ENCODE measurements at regions not wholly inside any gene's neighbourhood (a gene's known extent, or its start where the extent isn't known, plus 50 kb on each side); places are given as distances from the start of the nearest gene placed in this dataset.

DNA sequence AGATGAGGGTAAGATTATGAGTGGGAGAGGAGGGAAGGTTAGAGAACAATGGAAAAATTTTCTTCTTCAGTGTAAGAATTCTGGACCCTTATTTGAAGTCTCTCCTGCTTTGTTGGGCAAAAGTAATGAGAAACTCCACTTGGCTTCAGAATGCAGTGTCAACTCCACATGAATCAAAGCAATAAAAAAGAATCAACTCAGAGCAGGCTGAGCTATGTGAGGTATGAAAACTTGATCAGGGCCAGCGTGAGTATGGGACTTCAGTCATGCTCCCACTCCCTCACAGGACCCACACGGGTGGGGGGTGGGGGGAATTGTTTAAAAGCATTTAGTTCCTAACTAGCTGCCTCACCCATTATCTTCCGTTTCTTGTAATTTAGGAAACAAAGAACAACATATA is 502.2 kb downstream of the PDCD6IP start:
- H3K4me3 ChIP-seq (ENCODE audit: low read depth, low read length) = no peak overlapping the region
- DNase-seq (ENCODE audit: low read depth) = no peak
- TF ChIP-seq, protein P1, sequence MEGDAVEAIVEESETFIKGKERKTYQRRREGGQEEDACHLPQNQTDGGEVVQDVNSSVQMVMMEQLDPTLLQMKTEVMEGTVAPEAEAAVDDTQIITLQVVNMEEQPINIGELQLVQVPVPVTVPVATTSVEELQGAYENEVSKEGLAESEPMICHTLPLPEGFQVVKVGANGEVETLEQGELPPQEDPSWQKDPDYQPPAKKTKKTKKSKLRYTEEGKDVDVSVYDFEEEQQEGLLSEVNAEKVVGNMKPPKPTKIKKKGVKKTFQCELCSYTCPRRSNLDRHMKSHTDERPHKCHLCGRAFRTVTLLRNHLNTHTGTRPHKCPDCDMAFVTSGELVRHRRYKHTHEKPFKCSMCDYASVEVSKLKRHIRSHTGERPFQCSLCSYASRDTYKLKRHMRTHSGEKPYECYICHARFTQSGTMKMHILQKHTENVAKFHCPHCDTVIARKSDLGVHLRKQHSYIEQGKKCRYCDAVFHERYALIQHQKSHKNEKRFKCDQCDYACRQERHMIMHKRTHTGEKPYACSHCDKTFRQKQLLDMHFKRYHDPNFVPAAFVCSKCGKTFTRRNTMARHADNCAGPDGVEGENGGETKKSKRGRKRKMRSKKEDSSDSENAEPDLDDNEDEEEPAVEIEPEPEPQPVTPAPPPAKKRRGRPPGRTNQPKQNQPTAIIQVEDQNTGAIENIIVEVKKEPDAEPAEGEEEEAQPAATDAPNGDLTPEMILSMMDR (IDR thresholded peaks at IDR 0.05; ENCODE audit: insufficient read depth, low read length) = no peak

DNA sequence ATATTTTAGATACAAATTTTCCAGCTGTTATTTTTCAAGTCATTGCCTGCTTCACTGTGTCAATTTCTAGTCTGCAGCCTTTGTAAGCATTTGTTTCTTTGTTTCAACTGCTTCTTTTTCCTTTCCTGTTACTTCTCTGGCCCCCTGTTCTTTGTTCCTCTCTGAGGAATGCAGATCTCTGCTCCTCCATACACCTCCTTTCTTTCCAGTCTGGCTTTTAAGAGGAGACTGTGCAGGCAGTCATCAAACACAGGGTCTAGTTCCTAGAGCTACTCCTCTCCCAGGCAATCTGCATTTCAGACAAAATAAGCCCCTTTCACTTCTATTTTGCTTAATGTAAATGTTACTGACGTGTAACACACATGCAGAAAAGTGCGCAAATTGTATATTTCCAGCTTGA is 502.9 kb downstream of the PDCD6IP start:
- TF ChIP-seq, protein P1 (IDR thresholded peaks at IDR 0.05; ENCODE audit: insufficient read depth, low read length) = no peak
- DNase-seq (ENCODE audit: low read depth) = no peak
- no peak overlapping the region for H3K4me3 ChIP-seq (ENCODE audit: low read depth, low read length)

DNA sequence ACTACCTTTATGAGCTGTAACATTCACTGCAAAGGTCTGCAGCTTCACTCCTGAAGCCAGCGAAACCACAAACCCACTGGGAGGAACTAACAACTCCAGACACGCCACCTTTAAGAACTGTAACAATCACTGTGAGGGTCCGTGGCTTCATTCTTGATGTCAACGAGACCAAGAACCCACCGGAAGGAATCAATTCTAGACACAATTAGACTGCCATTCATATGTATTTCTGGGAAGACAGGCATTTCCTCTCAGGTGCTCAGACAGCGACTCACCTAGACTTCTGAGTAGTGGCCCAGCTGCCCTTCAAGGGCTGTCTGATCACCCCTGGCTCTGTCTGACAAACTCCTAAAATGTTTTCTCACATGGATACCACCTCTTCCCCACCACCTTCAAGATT is 506.8 kb downstream of the PDCD6IP start:
- DNase-seq (ENCODE audit: low read depth) = no peak
- TF ChIP-seq, protein P1 (IDR thresholded peaks at IDR 0.05; ENCODE audit: insufficient read depth, low read length) = no peak
- H3K4me3 ChIP-seq (ENCODE audit: low read depth, low read length) = no peak overlapping the region

DNA sequence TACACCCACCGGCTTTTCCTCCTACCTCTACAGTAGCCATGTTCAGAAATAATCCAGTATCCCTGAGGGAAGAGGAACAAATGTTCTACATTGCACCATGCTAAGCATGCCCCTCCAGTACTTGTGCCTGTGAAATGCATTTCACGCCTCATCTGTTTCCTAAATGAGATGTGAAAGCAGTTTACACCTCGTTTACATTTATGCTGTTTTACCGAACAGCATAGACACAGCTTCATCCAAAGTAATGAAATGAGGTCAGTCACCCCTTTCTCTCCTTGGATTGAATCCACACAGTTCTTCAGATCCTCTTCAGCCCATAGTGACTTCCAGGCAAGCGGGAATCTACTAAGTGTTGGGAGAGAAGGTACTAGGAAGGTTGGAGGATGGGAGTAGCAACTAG is 514.3 kb downstream of the PDCD6IP start:
- no peak overlapping the region for H3K4me3 ChIP-seq (ENCODE audit: low read depth, low read length)
- TF ChIP-seq, protein P1 (IDR thresholded peaks at IDR 0.05; ENCODE audit: insufficient read depth, low read length) = no peak
- no peak for DNase-seq (ENCODE audit: low read depth)

DNA sequence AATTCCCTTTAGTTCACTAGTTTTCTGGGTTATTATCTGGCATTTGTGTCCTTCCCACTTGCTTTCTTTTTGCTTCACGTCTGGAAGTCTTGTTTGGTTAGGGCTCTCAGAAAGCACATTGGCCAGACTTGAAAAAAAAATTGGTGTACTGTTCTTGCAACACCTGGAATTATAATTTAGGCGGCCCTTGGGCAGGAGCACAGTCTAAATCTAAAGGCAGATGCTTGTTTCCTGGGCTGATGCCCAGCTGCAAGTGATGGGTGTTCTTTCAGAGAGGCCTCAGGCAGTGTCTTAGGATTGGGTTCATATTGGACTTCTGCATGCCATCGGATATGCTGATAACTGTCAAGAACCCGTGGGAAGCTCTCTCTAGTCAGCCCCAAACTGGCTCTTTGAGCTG is 521.5 kb downstream of the PDCD6IP start:
- TF ChIP-seq, protein P1 (IDR thresholded peaks at IDR 0.05; ENCODE audit: insufficient read depth, low read length) = no peak
- DNase-seq (ENCODE audit: low read depth) = no peak
- no peak overlapping the region for H3K4me3 ChIP-seq (ENCODE audit: low read depth, low read length)

DNA sequence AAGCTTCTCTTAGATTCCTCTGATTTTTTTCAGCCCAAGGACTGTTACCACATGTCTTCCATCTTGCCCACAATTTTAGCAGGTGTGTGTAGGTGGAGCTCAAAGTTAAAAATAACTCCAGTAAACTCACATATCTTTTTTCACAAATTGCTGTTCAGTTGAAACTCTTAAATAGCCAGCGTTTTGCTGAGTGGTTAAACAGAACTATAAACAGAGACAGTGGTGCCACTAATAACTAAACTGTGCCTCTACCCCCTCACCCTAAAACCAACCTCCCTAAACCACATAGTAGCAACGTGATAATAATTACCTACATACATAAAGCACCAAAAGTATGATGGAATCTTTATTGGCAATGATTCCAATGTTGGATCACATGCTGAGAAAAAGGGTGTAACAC is 525.1 kb downstream of the PDCD6IP start:
- no peak overlapping the region for H3K4me3 ChIP-seq (ENCODE audit: low read depth, low read length)
- TF ChIP-seq, protein P1 (IDR thresholded peaks at IDR 0.05; ENCODE audit: insufficient read depth, low read length) = no peak
- DNase-seq (ENCODE audit: low read depth) = no peak

DNA sequence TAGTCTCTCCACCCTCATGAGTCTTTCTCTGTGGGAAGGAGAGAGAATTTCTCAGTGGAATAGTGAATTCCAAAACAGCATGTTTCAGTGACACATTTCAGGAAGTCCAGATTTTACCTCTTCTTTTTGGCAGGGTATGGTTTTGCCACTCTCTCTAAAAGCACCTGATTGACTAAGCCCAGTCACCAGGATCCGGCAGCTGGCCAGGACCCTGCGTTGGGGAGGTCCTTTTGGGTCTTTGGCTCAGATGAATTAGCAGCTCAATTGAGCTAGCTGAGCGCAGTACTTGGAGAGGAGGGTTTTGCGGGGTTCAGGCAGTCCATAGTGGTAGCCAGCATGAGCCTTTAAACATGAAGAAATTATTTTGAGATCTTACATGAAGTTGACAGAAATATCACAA is 548.2 kb downstream of the PDCD6IP start:
- TF ChIP-seq, protein P1 (IDR thresholded peaks at IDR 0.05; ENCODE audit: insufficient read depth, low read length) = no peak
- no peak for DNase-seq (ENCODE audit: low read depth)
- H3K4me3 ChIP-seq (ENCODE audit: low read depth, low read length) = no peak overlapping the region
